Sigmoid colon (tissue), 4 donors: ENCODE measurements at regions not wholly inside any gene's neighbourhood (a gene's known extent, or its start where the extent isn't known, plus 50 kb on each side); places are given as distances from the start of the nearest gene placed in this dataset.

Experiments used
- CTCF ChIP-seq, 4 experiments: fragments of 450-650 bp in 3 of 4; fragments of 200-600 bp in 1 of 4; IDR thresholded peaks; one replicate each; pipeline ENCODE4 v1.5.1; 2016 to 2019; ENCODE audit warnings: antibody characterized with exemption in 4 of 4, mild to moderate bottlenecking in 3 of 4, moderate library complexity in 2 of 4
- EP300 ChIP-seq, 4 donors: sonication (generic); formaldehyde crosslinking; IDR thresholded peaks; one replicate each; pipeline ENCODE4 v1.6.1; 2017; ENCODE audit warnings: antibody characterized with exemption in 4 of 4
- POLR2A ChIP-seq, 2 donors: fragments of 450-650 bp; IDR thresholded peaks; one replicate each; pipeline ENCODE4 v1.6.1; 2016; ENCODE audit warnings: antibody characterized with exemption in 2 of 2, mild to moderate bottlenecking in 2 of 2, moderate library complexity in 2 of 2
- POLR2AphosphoS5 ChIP-seq, 4 donors: sonication (generic); formaldehyde crosslinking; IDR thresholded peaks; one replicate each; pipeline ENCODE4 v1.6.1; 2017; ENCODE audit warnings: antibody characterized with exemption in 4 of 4

DNA sequence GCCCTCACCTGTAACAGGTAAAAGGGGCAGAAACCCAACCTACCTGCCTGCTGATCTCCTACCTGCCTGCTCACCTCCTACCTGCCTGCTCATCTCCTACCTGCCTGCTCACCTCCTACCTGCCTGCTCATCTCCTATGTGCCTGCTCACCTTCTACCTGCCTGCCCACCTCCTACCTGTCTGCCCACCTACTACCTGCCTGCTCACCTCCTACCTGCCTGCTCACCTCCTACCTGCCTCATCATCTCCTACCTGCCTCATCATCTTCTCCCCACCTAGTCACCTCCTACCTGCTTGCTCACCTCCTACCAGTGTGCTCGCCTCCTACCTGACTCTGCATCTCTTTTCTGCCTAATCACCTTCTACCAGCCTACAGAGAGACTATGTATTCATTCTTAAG lies 452.9 kb downstream of the MATN1 start:
- TF ChIP-seq CTCF (IDR thresholded peaks at IDR 0.05) (no peak), POLR2A (IDR thresholded peaks at IDR 0.05) (no peak), POLR2AphosphoS5 (IDR thresholded peaks at IDR 0.05) (no peak), EP300 (IDR thresholded peaks at IDR 0.05) (no peak)
